ENCODE measurements at regions not wholly inside any gene's neighbourhood (a gene's known extent, or its start where the extent isn't known, plus 50 kb on each side); places are given as distances from the start of the nearest gene placed in this dataset.

GRCh38 chr2:134194519-134194918, 59.4 kb upstream of the MGAT5 start:
- DNase-seq (ENCODE audit: low read depth, low spot score) = no peak
- H3K36me3 ChIP-seq (ENCODE audit: control insufficient read depth in 1 of 2, insufficient read depth in 2 of 2, low read length in 2 of 2) = no peaks in the 10 kb centered on the region
- no peak overlapping the region for H3K9ac ChIP-seq (ENCODE audit: low read length)
- H2AFZ ChIP-seq (ENCODE audit: low read depth, low read length, poor library complexity, severe bottlenecking) = no peak overlapping the region
- no TSS peak for BruUV-seq (replicated peaks)
- H3K4me1 ChIP-seq (ENCODE audit: control insufficient read depth in 1 of 2, insufficient read depth in 2 of 2, low read length in 2 of 2) = no peaks in the 10 kb centered on the region
- no peak overlapping the region for H3K4me3 ChIP-seq (replicated peaks in 1 of 2; ENCODE audit: low read depth in 1 of 2, low read length in 2 of 2)
- no peaks in the 10 kb centered on the region for H4K20me1 ChIP-seq (ENCODE audit: insufficient read depth)
- ATAC-seq = no peak
- no peaks in the 10 kb centered on the region for H3K9me3 ChIP-seq (ENCODE audit: control insufficient read depth in 1 of 2, insufficient read depth in 1 of 2, low read depth in 1 of 2, low read length in 2 of 2)
- no peaks in the 10 kb centered on the region for H3K27me3 ChIP-seq (ENCODE audit: insufficient read depth, low read length)
- H3K27ac ChIP-seq (ENCODE audit: low read depth, low read length) = no peak overlapping the region
- intact Hi-C loops (cut with micrococcal nuclease) = no loop called here
- POLR2A ChIA-PET = no interaction called here
- H3K79me2 ChIP-seq (ENCODE audit: insufficient read depth, low read length) = no peaks in the 10 kb centered on the region; the same call in 1 of the 2 replicates
- no peak overlapping the region for H3K4me2 ChIP-seq (ENCODE audit: low read length)
- RAD21 ChIA-PET (ENCODE audit: low non-redundant PET in 1 of 2, low total read pairs in 2 of 2, uncharacterized antibody in 2 of 2, unreplicated experiment in 2 of 2) = no interaction called here
- no peaks in the 10 kb centered on the region for H3K9me2 ChIP-seq (ENCODE audit: insufficient read depth)
- CTCF ChIA-PET = no interaction called here
- TF ChIP-seq CEBPB (IDR thresholded peaks at IDR 0.05; ENCODE audit: low read depth) = no peak
- no peak for TF ChIP-seq FOSL1 (IDR thresholded peaks at IDR 0.05; ENCODE audit: low read depth)
- no peak for TF ChIP-seq SRF (IDR thresholded peaks at IDR 0.05; ENCODE audit: low read depth)
- TF ChIP-seq SIN3A (IDR thresholded peaks at IDR 0.05; ENCODE audit: low read depth) = no peak
- TF ChIP-seq TCF7L2 (IDR thresholded peaks at IDR 0.05; ENCODE audit: borderline replicate concordance, extremely low read depth, insufficient read depth, insufficient read length) = no peak
- no peak for TF ChIP-seq SP1 (IDR thresholded peaks at IDR 0.05; ENCODE audit: low read depth)
- TF ChIP-seq EZH2phosphoT487 (IDR thresholded peaks at IDR 0.05; ENCODE audit: borderline replicate concordance) = no peak
- no peak for TF ChIP-seq EGR1 (IDR thresholded peaks at IDR 0.05; ENCODE audit: low read depth)
- TF ChIP-seq, protein P1, sequence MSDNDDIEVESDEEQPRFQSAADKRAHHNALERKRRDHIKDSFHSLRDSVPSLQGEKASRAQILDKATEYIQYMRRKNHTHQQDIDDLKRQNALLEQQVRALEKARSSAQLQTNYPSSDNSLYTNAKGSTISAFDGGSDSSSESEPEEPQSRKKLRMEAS (IDR thresholded peaks at IDR 0.05) = no peak
- TF ChIP-seq CBX3 (IDR thresholded peaks at IDR 0.05; ENCODE audit: low read depth) = no peak
- TF ChIP-seq JUND (IDR thresholded peaks at IDR 0.05) = no peak
- no peak for TF ChIP-seq EZH2 (IDR thresholded peaks at IDR 0.05)
- no peak for TF ChIP-seq ZBTB33 (IDR thresholded peaks at IDR 0.05; ENCODE audit: extremely low read depth, insufficient replicate concordance, low read length)
- TF ChIP-seq POLR2A (IDR thresholded peaks at IDR 0.05; ENCODE audit: borderline replicate concordance, extremely low read depth, insufficient read depth, insufficient read length) = no peak
- TF ChIP-seq RAD21 (IDR thresholded peaks at IDR 0.05; ENCODE audit: low read depth) = no peak
- TF ChIP-seq CTCF (IDR thresholded peaks at IDR 0.05 in 2 of 3, conservative IDR thresholded peaks at IDR 0.05 in 1 of 3; ENCODE audit: borderline replicate concordance in 1 of 3, insufficient read depth in 1 of 3, low read depth in 2 of 3, low read length in 2 of 3) = no peak
- TF ChIP-seq, protein P2, sequence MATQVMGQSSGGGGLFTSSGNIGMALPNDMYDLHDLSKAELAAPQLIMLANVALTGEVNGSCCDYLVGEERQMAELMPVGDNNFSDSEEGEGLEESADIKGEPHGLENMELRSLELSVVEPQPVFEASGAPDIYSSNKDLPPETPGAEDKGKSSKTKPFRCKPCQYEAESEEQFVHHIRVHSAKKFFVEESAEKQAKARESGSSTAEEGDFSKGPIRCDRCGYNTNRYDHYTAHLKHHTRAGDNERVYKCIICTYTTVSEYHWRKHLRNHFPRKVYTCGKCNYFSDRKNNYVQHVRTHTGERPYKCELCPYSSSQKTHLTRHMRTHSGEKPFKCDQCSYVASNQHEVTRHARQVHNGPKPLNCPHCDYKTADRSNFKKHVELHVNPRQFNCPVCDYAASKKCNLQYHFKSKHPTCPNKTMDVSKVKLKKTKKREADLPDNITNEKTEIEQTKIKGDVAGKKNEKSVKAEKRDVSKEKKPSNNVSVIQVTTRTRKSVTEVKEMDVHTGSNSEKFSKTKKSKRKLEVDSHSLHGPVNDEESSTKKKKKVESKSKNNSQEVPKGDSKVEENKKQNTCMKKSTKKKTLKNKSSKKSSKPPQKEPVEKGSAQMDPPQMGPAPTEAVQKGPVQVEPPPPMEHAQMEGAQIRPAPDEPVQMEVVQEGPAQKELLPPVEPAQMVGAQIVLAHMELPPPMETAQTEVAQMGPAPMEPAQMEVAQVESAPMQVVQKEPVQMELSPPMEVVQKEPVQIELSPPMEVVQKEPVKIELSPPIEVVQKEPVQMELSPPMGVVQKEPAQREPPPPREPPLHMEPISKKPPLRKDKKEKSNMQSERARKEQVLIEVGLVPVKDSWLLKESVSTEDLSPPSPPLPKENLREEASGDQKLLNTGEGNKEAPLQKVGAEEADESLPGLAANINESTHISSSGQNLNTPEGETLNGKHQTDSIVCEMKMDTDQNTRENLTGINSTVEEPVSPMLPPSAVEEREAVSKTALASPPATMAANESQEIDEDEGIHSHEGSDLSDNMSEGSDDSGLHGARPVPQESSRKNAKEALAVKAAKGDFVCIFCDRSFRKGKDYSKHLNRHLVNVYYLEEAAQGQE (IDR thresholded peaks at IDR 0.05; ENCODE audit: low read depth) = no peak
